Osteocyte (in vitro differentiated cells): ENCODE measurements at regions not wholly inside any gene's neighbourhood (a gene's known extent, or its start where the extent isn't known, plus 50 kb on each side); places are given as distances from the start of the nearest gene placed in this dataset.

ENCODE experiments used
- DNase-seq: peaks from one replicate; pipeline ENCODE4 v3.0.0; 2021; ENCODE audit warnings: mixed read lengths; ENCODE audit not compliant: unreplicated experiment; ENCODE audit errors: extremely low spot score
- H3K27ac Mint-ChIP-seq: one replicate; pipeline ENCODE4 v1.8.0; 2021; ENCODE audit warnings: mild to moderate bottlenecking, mixed read lengths; ENCODE audit not compliant: unreplicated experiment
- H3K27me3 Mint-ChIP-seq: one replicate; pipeline ENCODE4 v1.8.0; 2021; ENCODE audit warnings: mixed read lengths; ENCODE audit not compliant: unreplicated experiment
- H3K36me3 Mint-ChIP-seq: one replicate; pipeline ENCODE4 v1.8.0; 2021; ENCODE audit warnings: mixed read lengths; ENCODE audit not compliant: unreplicated experiment
- H3K4me1 Mint-ChIP-seq: one replicate; pipeline ENCODE4 v1.8.0; 2021; ENCODE audit warnings: mixed read lengths; ENCODE audit not compliant: unreplicated experiment
- H3K4me3 Mint-ChIP-seq: one replicate; pipeline ENCODE4 v1.8.0; 2021; ENCODE audit warnings: mild to moderate bottlenecking, moderate library complexity, mixed read lengths; ENCODE audit not compliant: unreplicated experiment
- H3K9me3 Mint-ChIP-seq: one replicate; pipeline ENCODE4 v1.8.0; 2021; ENCODE audit warnings: mixed read lengths; ENCODE audit not compliant: unreplicated experiment
- CTCF ChIP-seq: fragments of 200-600 bp; sonication (generic); IDR thresholded peaks from 2 replicates; pipeline ENCODE4 v1.5.0; 2021; ENCODE audit warnings: antibody characterized with exemption, mild to moderate bottlenecking, moderate library complexity

GRCh38 chr2:12805033-12805432 is 88.3 kb downstream of the TRIB2 start:
- no peak for TF ChIP-seq CTCF
- peaks cover 7% of the 10 kb centered on the region for H3K36me3 Mint-ChIP-seq
- no peak overlapping the region for H3K4me3 Mint-ChIP-seq
- peaks cover 35% of the 10 kb centered on the region for H3K4me1 Mint-ChIP-seq
- H3K27me3 Mint-ChIP-seq = no peaks in the 10 kb centered on the region
- peaks cover 16% of the 10 kb centered on the region for H3K9me3 Mint-ChIP-seq
- no peak for DNase-seq
- no peak overlapping the region for H3K27ac Mint-ChIP-seq

GRCh38 chr2:12806549-12807242 is 90.0 kb downstream of the TRIB2 start:
- H3K27ac Mint-ChIP-seq = no peak overlapping the region
- peaks cover 35% of the 10 kb centered on the region for H3K4me1 Mint-ChIP-seq
- no peaks in the 10 kb centered on the region for H3K27me3 Mint-ChIP-seq
- DNase-seq = no peak
- peaks cover 5% of the 10 kb centered on the region for H3K36me3 Mint-ChIP-seq
- peaks cover 5% of the 10 kb centered on the region for H3K9me3 Mint-ChIP-seq
- TF ChIP-seq CTCF = no peak
- no peak overlapping the region for H3K4me3 Mint-ChIP-seq

GRCh38 chr2:12807907-12808810 is 91.4 kb downstream of the TRIB2 start:
- no peaks in the 10 kb centered on the region for H3K27me3 Mint-ChIP-seq
- DNase-seq = no peak
- H3K9me3 Mint-ChIP-seq = no peaks in the 10 kb centered on the region
- peaks cover 30% of the 10 kb centered on the region for H3K4me1 Mint-ChIP-seq
- peak overlapping the region; percentile 17 for H3K27ac Mint-ChIP-seq
- no peak overlapping the region for H3K4me3 Mint-ChIP-seq
- no peaks in the 10 kb centered on the region for H3K36me3 Mint-ChIP-seq
- TF ChIP-seq CTCF = no peak

GRCh38 chr2:12809526-12809925 is 92.8 kb downstream of the TRIB2 start:
- Mint-ChIP-seq H3K27ac (no peak overlapping the region), H3K4me1 (peaks cover 17% of the 10 kb centered on the region), H3K27me3 (no peaks in the 10 kb centered on the region), H3K36me3 (no peaks in the 10 kb centered on the region), H3K4me3 (no peak overlapping the region), H3K9me3 (no peaks in the 10 kb centered on the region)
- TF ChIP-seq CTCF = no peak
- no peak for DNase-seq

GRCh38 chr2:12811916-12812315 is 95.2 kb downstream of the TRIB2 start:
- Mint-ChIP-seq H3K4me1 (peaks cover 13% of the 10 kb centered on the region), H3K9me3 (peaks cover 1% of the 10 kb centered on the region), H3K36me3 (no peaks in the 10 kb centered on the region), H3K4me3 (no peak overlapping the region), H3K27ac (no peak overlapping the region), H3K27me3 (no peaks in the 10 kb centered on the region)
- no peak for DNase-seq
- TF ChIP-seq CTCF = no peak
